Activated naive CD8-positive, alpha-beta T cell (primary cell): ENCODE measurements at regions not wholly inside any gene's neighbourhood (a gene's known extent, or its start where the extent isn't known, plus 50 kb on each side); places are given as distances from the start of the nearest gene placed in this dataset.
"Not testable (repeated sequence)": the region's sequence is repeated elsewhere in the genome, so short reads cannot be mapped to it uniquely, and the experiment has no call there.

Experiments
- H3K27ac Mint-ChIP-seq: one replicate; pipeline ENCODE4 v1.8.0; 2021; ENCODE audit warnings: mixed read lengths
- H3K27me3 Mint-ChIP-seq: one replicate; pipeline ENCODE4 v1.8.0; 2021; ENCODE audit warnings: mixed read lengths
- H3K36me3 Mint-ChIP-seq: one replicate; pipeline ENCODE4 v1.8.0; 2021; ENCODE audit warnings: mixed read lengths
- H3K4me1 Mint-ChIP-seq: one replicate; pipeline ENCODE4 v1.8.0; 2021; ENCODE audit warnings: low read depth, mixed read lengths
- H3K4me3 Mint-ChIP-seq: one replicate; pipeline ENCODE4 v1.8.0; 2021; ENCODE audit warnings: mild to moderate bottlenecking, mixed read lengths
- H3K9me3 Mint-ChIP-seq: one replicate; pipeline ENCODE4 v1.8.0; 2021; ENCODE audit warnings: low read depth, mixed read lengths

- H3K4me3 Mint-ChIP-seq, H3K27ac Mint-ChIP-seq, H3K36me3 Mint-ChIP-seq, H3K4me1 Mint-ChIP-seq, H3K9me3 Mint-ChIP-seq: not testable (repeated sequence)
- H3K27me3 Mint-ChIP-seq, result peaks cover 12% of the 10 kb centered on the region
Observed at GRCh38 chr15:93343402-93343801, 254.4 kb upstream of the RGMA start.

- Mint-ChIP-seq H3K4me1 (no peaks in the 10 kb centered on the region), H3K27ac (no peak overlapping the region), H3K36me3 (no peaks in the 10 kb centered on the region), H3K27me3 (peaks cover 11% of the 10 kb centered on the region), H3K4me3 (no peak overlapping the region), H3K9me3 (no peaks in the 10 kb centered on the region)
Observed at GRCh38 chr15:93341164-93341563, 252.2 kb upstream of the RGMA start.

- H3K27me3 Mint-ChIP-seq, result peaks cover 13% of the 10 kb centered on the region
- H3K36me3 Mint-ChIP-seq, result no peaks in the 10 kb centered on the region
- H3K4me1 Mint-ChIP-seq, result no peaks in the 10 kb centered on the region
- H3K9me3 Mint-ChIP-seq, result no peaks in the 10 kb centered on the region
- no peak overlapping the region for H3K27ac Mint-ChIP-seq
- H3K4me3 Mint-ChIP-seq, result no peak overlapping the region
Observed at GRCh38 chr15:93340406-93340805, 251.4 kb upstream of the RGMA start.

GRCh38 chr15:93333796-93334195 lies 244.8 kb upstream of the RGMA start:
- Mint-ChIP-seq H3K27me3 (peaks cover 19% of the 10 kb centered on the region), H3K27ac (no peak overlapping the region), H3K36me3 (no peaks in the 10 kb centered on the region)

GRCh38 chr15:93333126-93333525 lies 244.1 kb upstream of the RGMA start:
- H3K27me3 Mint-ChIP-seq, result peaks cover 19% of the 10 kb centered on the region
- H3K4me1 Mint-ChIP-seq, H3K27ac Mint-ChIP-seq, H3K4me3 Mint-ChIP-seq, H3K9me3 Mint-ChIP-seq, H3K36me3 Mint-ChIP-seq: not testable (repeated sequence)

More at GRCh38 chr15:93333796-93334195, 244.8 kb upstream of the RGMA start:
- Mint-ChIP-seq H3K4me3 (no peak overlapping the region), H3K9me3 (no peaks in the 10 kb centered on the region), H3K4me1 (peaks cover 2% of the 10 kb centered on the region)

GRCh38 chr15:93332168-93332553 lies 243.2 kb upstream of the RGMA start:
- peaks cover 19% of the 10 kb centered on the region for H3K27me3 Mint-ChIP-seq
- H3K4me1 Mint-ChIP-seq, result peaks cover 2% of the 10 kb centered on the region
- H3K9me3 Mint-ChIP-seq, result no peaks in the 10 kb centered on the region
- no peaks in the 10 kb centered on the region for H3K36me3 Mint-ChIP-seq
- no peak overlapping the region for H3K4me3 Mint-ChIP-seq
- no peak overlapping the region for H3K27ac Mint-ChIP-seq

GRCh38 chr15:93331545-93332167 lies 242.6 kb upstream of the RGMA start:
- H3K36me3 Mint-ChIP-seq, result no peaks in the 10 kb centered on the region
- H3K27ac Mint-ChIP-seq, result no peak overlapping the region
- H3K27me3 Mint-ChIP-seq, result peaks cover 19% of the 10 kb centered on the region
- H3K4me1 Mint-ChIP-seq, result peaks cover 2% of the 10 kb centered on the region
- no peak overlapping the region for H3K4me3 Mint-ChIP-seq
- no peaks in the 10 kb centered on the region for H3K9me3 Mint-ChIP-seq

- Mint-ChIP-seq H3K4me3 (no peak overlapping the region), H3K27me3 (peaks cover 15% of the 10 kb centered on the region), H3K36me3 (no peaks in the 10 kb centered on the region), H3K9me3 (no peaks in the 10 kb centered on the region), H3K4me1 (peaks cover 2% of the 10 kb centered on the region), H3K27ac (no peak overlapping the region)
Observed at GRCh38 chr15:93330912-93331544, 242.0 kb upstream of the RGMA start.

GRCh38 chr15:93327364-93327763 lies 238.4 kb upstream of the RGMA start:
- Mint-ChIP-seq H3K4me3 (no peak overlapping the region), H3K9me3 (no peaks in the 10 kb centered on the region), H3K27ac (no peak overlapping the region), H3K27me3 (peaks cover 12% of the 10 kb centered on the region), H3K4me1 (no peaks in the 10 kb centered on the region), H3K36me3 (no peaks in the 10 kb centered on the region)

- Mint-ChIP-seq H3K4me1 (no peaks in the 10 kb centered on the region), H3K27me3 (peaks cover 2% of the 10 kb centered on the region), H3K27ac (no peak overlapping the region), H3K9me3 (no peaks in the 10 kb centered on the region), H3K4me3 (no peak overlapping the region), H3K36me3 (no peaks in the 10 kb centered on the region)
Observed at GRCh38 chr15:93324186-93324975, 235.4 kb upstream of the RGMA start.

- Mint-ChIP-seq H3K36me3 (no peaks in the 10 kb centered on the region), H3K9me3 (no peaks in the 10 kb centered on the region), H3K4me1 (no peaks in the 10 kb centered on the region), H3K4me3 (no peak overlapping the region), H3K27me3 (peaks cover 4% of the 10 kb centered on the region), H3K27ac (no peak overlapping the region)
Observed at GRCh38 chr15:93321881-93322282, 232.9 kb upstream of the RGMA start.

GRCh38 chr15:93319121-93319814 lies 230.3 kb upstream of the RGMA start:
- Mint-ChIP-seq H3K27me3 (peaks cover 5% of the 10 kb centered on the region), H3K9me3 (no peaks in the 10 kb centered on the region), H3K27ac (no peak overlapping the region), H3K4me3 (no peak overlapping the region), H3K36me3 (no peaks in the 10 kb centered on the region), H3K4me1 (no peaks in the 10 kb centered on the region)

GRCh38 chr15:93317772-93318171 lies 228.8 kb upstream of the RGMA start:
- peaks cover 5% of the 10 kb centered on the region for H3K27me3 Mint-ChIP-seq
- no peaks in the 10 kb centered on the region for H3K36me3 Mint-ChIP-seq
- no peaks in the 10 kb centered on the region for H3K9me3 Mint-ChIP-seq
- H3K27ac Mint-ChIP-seq, result no peak overlapping the region
- no peaks in the 10 kb centered on the region for H3K4me1 Mint-ChIP-seq
- H3K4me3 Mint-ChIP-seq, result no peak overlapping the region

GRCh38 chr15:93314245-93314644 lies 225.2 kb upstream of the RGMA start:
- Mint-ChIP-seq H3K27me3 (peaks cover 5% of the 10 kb centered on the region), H3K9me3 (no peaks in the 10 kb centered on the region), H3K36me3 (no peaks in the 10 kb centered on the region), H3K4me3 (no peak overlapping the region), H3K4me1 (no peaks in the 10 kb centered on the region), H3K27ac (no peak overlapping the region)

GRCh38 chr15:93312891-93313486 lies 224.0 kb upstream of the RGMA start:
- H3K27me3 Mint-ChIP-seq, result peaks cover 3% of the 10 kb centered on the region
- no peak overlapping the region for H3K27ac Mint-ChIP-seq
- no peaks in the 10 kb centered on the region for H3K36me3 Mint-ChIP-seq
- H3K4me1 Mint-ChIP-seq, result no peaks in the 10 kb centered on the region
- no peak overlapping the region for H3K4me3 Mint-ChIP-seq
- no peaks in the 10 kb centered on the region for H3K9me3 Mint-ChIP-seq
